NCI-H748 (cell line): ENCODE measurements at regions not wholly inside any gene's neighbourhood (a gene's known extent, or its start where the extent isn't known, plus 50 kb on each side); places are given as distances from the start of the nearest gene placed in this dataset.

Experiments used
- DNase-seq: peaks from one replicate; lab custom pipeline; 2025; ENCODE audit not compliant: unreplicated experiment; lab: John Stamatoyannopoulos, UW

- no peak for DNase-seq
Observed at GRCh38 chr2:67516362-67516761, 119.2 kb downstream of the ETAA1 start.

GRCh38 chr2:67516899-67517530 lies 119.9 kb downstream of the ETAA1 start:
- peak; percentile 88 for DNase-seq

- DNase-seq, result no peak
Observed at GRCh38 chr2:67522148-67522547, 125.0 kb downstream of the ETAA1 start.

- DNase-seq, result no peak
Observed at GRCh38 chr2:67524213-67524612, 127.1 kb downstream of the ETAA1 start.

GRCh38 chr2:67524777-67525176 lies 127.6 kb downstream of the ETAA1 start:
- no peak for DNase-seq

- no peak for DNase-seq
Observed at GRCh38 chr2:67526283-67526682, 129.2 kb downstream of the ETAA1 start.

GRCh38 chr2:67528320-67528719 lies 131.2 kb downstream of the ETAA1 start:
- no peak for DNase-seq

- no peak for DNase-seq
Observed at GRCh38 chr2:67532387-67532786, 135.3 kb downstream of the ETAA1 start.

GRCh38 chr2:67534745-67535144 lies 137.6 kb downstream of the ETAA1 start:
- DNase-seq, result no peak

GRCh38 chr2:67540962-67541361 lies 143.8 kb downstream of the ETAA1 start:
- DNase-seq, result no peak

- DNase-seq, result no peak
Observed at GRCh38 chr2:67544286-67544685, 147.2 kb downstream of the ETAA1 start.

GRCh38 chr2:67548317-67549201 lies 151.4 kb downstream of the ETAA1 start:
- DNase-seq, result peak; percentile 38

- no peak for DNase-seq
Observed at GRCh38 chr2:67559156-67559555, 162.0 kb downstream of the ETAA1 start.

- no peak for DNase-seq
Observed at GRCh38 chr2:67560771-67561456, 163.8 kb downstream of the ETAA1 start.

- peak; percentile 5 for DNase-seq
Observed at GRCh38 chr2:67561457-67561965, 164.4 kb downstream of the ETAA1 start.

- no peak for DNase-seq
Observed at GRCh38 chr2:67564076-67564475, 166.9 kb downstream of the ETAA1 start.

- DNase-seq, result no peak
Observed at GRCh38 chr2:67564626-67565025, 167.5 kb downstream of the ETAA1 start.

GRCh38 chr2:67565262-67565661 lies 168.1 kb downstream of the ETAA1 start:
- no peak for DNase-seq

GRCh38 chr2:67565761-67566160 lies 168.6 kb downstream of the ETAA1 start:
- DNase-seq, result no peak

- DNase-seq, result no peak
Observed at GRCh38 chr2:67566285-67566684, 169.2 kb downstream of the ETAA1 start.

- no peak for DNase-seq
Observed at GRCh38 chr2:67566958-67567635, 170.0 kb downstream of the ETAA1 start.
